Astrocyte of the cerebellum (primary cell): ENCODE measurements at regions not wholly inside any gene's neighbourhood (a gene's known extent, or its start where the extent isn't known, plus 50 kb on each side); places are given as distances from the start of the nearest gene placed in this dataset.
A peak's percentile ranks its signal among the peaks of the same experiment; 100 is the strongest.

Experiments used
- DNase-seq: peaks from one replicate; pipeline ENCODE4 v3.0.0-alpha.2; 2011; ENCODE audit warnings: low read depth
- H3K4me3 ChIP-seq: 2 replicates; pipeline ENCODE4 v1.5.1; 2011; ENCODE audit warnings: mild to moderate bottlenecking, low read depth, low read length, moderate library complexity
- CTCF ChIP-seq: IDR thresholded peaks from 2 replicates; pipeline ENCODE4 v1.5.1; 2012; ENCODE audit warnings: low read length, low read depth, moderate library complexity, mild to moderate bottlenecking; ENCODE audit errors: missing control alignments
- in situ Hi-C: cut with HindIII; loops from 2 replicates; pipeline ENCODE4 v1.10.0; 2017; ENCODE audit warnings: low sequenced_read_pairs

- peak; percentile 71 for TF ChIP-seq CTCF
- DNase-seq, result peak; percentile 19
- no peak overlapping the region for H3K4me3 ChIP-seq
- in situ Hi-C loops, result loop anchor here (25.0 kb wide), 1 partner anchor 550 kb away; no protein-coding TSS in a partner anchor
Measured at GRCh38 chr12:59087077-59087673, 166.9 kb upstream of the LRIG3 start.

- in situ Hi-C loops, result loop anchor here (25.0 kb wide), 1 partner anchor 549 kb away; no protein-coding TSS in a partner anchor
- TF ChIP-seq CTCF, result no peak
- H3K4me3 ChIP-seq, result no peak overlapping the region
- DNase-seq, result no peak
Measured at GRCh38 chr12:59086126-59086525, 165.8 kb upstream of the LRIG3 start.

GRCh38 chr12:59085690-59086089, 165.4 kb upstream of the LRIG3 start:
- DNase-seq, result no peak
- no peak overlapping the region for H3K4me3 ChIP-seq
- in situ Hi-C loops, result loop anchor here (25.0 kb wide), 1 partner anchor 548 kb away; no protein-coding TSS in a partner anchor
- no peak for TF ChIP-seq CTCF

GRCh38 chr12:59084511-59085375, 164.4 kb upstream of the LRIG3 start:
- in situ Hi-C loops, result loop anchor here (25.0 kb wide), 1 partner anchor 547 kb away; no protein-coding TSS in a partner anchor
- peak; percentile 90 for DNase-seq
- TF ChIP-seq CTCF, result peak; percentile 39
- no peak overlapping the region for H3K4me3 ChIP-seq

GRCh38 chr12:59082952-59083351, 162.6 kb upstream of the LRIG3 start:
- no peak for TF ChIP-seq CTCF
- DNase-seq, result no peak
- in situ Hi-C loops, result loop anchor here (25.0 kb wide), 1 partner anchor 546 kb away; no protein-coding TSS in a partner anchor
- no peak overlapping the region for H3K4me3 ChIP-seq

GRCh38 chr12:59080101-59080500, 159.8 kb upstream of the LRIG3 start:
- no peak overlapping the region for H3K4me3 ChIP-seq
- in situ Hi-C loops, result loop anchor here (25.0 kb wide), 1 partner anchor 543 kb away; no protein-coding TSS in a partner anchor
- DNase-seq, result no peak
- TF ChIP-seq CTCF, result no peak
